ENCODE measurements at regions not wholly inside any gene's neighbourhood (a gene's known extent, or its start where the extent isn't known, plus 50 kb on each side); places are given as distances from the start of the nearest gene placed in this dataset.

- ChIA-PET POLR2A (no interaction called here), CTCF (ENCODE audit: low intra/inter-chr PET ratio, low total read pairs) (no interaction called here)
- Histone ChIP-seq H2AFZ (ENCODE audit: low read length) (no peak overlapping the region), H4K20me1 (ENCODE audit: insufficient read depth, low read length) (no peaks in the 10 kb centered on the region), H3K27me3 (ENCODE audit: control insufficient read depth in 1 of 2, insufficient read depth in 2 of 2, low read length in 2 of 2) (no peaks in the 10 kb centered on the region), H3K4me1 (ENCODE audit: insufficient read depth, low read length) (peaks cover 28% of the 10 kb centered on the region), H3K4me3 (replicated peaks in 1 of 3; ENCODE audit: insufficient read depth in 1 of 3, low read depth in 2 of 3, low read length in 3 of 3) (no peak overlapping the region), H3K4me2 (ENCODE audit: low read depth, low read length) (no peak overlapping the region), H3K9me3 (ENCODE audit: low read length) (no peaks in the 10 kb centered on the region), H3K79me2 (ENCODE audit: insufficient read depth, low read length) (no peaks in the 10 kb centered on the region), H3K27ac (ENCODE audit: extremely low read length, insufficient read depth, low read length) (peak overlapping the region; percentile 1), H3K9ac (ENCODE audit: insufficient read depth, low read depth, low read length) (no peak overlapping the region), H3K36me3 (replicated peaks in 1 of 2; ENCODE audit: control insufficient read depth in 1 of 2, insufficient read depth in 2 of 2, low read length in 2 of 2) (no peaks in the 10 kb centered on the region)
- no TSS peak for BruUV-seq (replicated peaks)
- intact Hi-C loops (cut with micrococcal nuclease; ENCODE audit: unreplicated experiment) (no loop called here), in situ Hi-C loops (cut with HindIII; ENCODE audit: extremely low pct_ligation_motif_present, low pct_unique_long_range_greater_than_20kb) (no loop called here)
- 17% methylated on average over 2 of the region's 2 CpGs for WGBS (ENCODE audit: low lambda C conversion rate)
- no peak for FAIRE-seq
- ATAC-seq, result peak; percentile 57
- peak; percentile 40 for DNase-seq (ENCODE audit: low spot score)
- no peak for TF ChIP-seq PHF5A (CRISPR knock-in tag; IDR thresholded peaks at IDR 0.05; ENCODE audit: low read depth, unreplicated experiment)
- TF ChIP-seq TAF15 (IDR thresholded peaks at IDR 0.05; ENCODE audit: low read depth, low read length, poor library complexity, severe bottlenecking), result no peak
- TF ChIP-seq FOSL2 (CRISPR knock-in tag; IDR thresholded peaks at IDR 0.05), result no peak
- no peak for TF ChIP-seq CENPT (CRISPR knock-in tag; IDR thresholded peaks at IDR 0.05; ENCODE audit: low read depth)
- no peak for TF ChIP-seq ZXDC (CRISPR knock-in tag; IDR thresholded peaks at IDR 0.05)
- TF ChIP-seq ZNF354B (CRISPR knock-in tag; IDR thresholded peaks at IDR 0.05), result no peak
- TF ChIP-seq ZIK1 (CRISPR knock-in tag; IDR thresholded peaks at IDR 0.05; ENCODE audit: borderline replicate concordance, low read depth), result no peak
- TF ChIP-seq ZNF780A (CRISPR knock-in tag; IDR thresholded peaks at IDR 0.05), result no peak
- TF ChIP-seq SMC3 (IDR thresholded peaks at IDR 0.05; ENCODE audit: low read length), result no peak
- no peak for TF ChIP-seq KLF6 (CRISPR knock-in tag; IDR thresholded peaks at IDR 0.05)
- TF ChIP-seq ZSCAN30 (CRISPR knock-in tag; IDR thresholded peaks at IDR 0.05), result no peak
- 0 out of 2 replicates have a peak, but pooled peaks have one; percentile 8 for TF ChIP-seq NR2F6 (IDR thresholded peaks at IDR 0.05)
- TF ChIP-seq NR2F6 (CRISPR knock-in tag; IDR thresholded peaks at IDR 0.05), result no peak
- TF ChIP-seq IKZF4 (CRISPR knock-in tag; IDR thresholded peaks at IDR 0.05; ENCODE audit: borderline replicate concordance, low read depth, not compliant biosample characterization), result no peak
- no peak for TF ChIP-seq ZNF441 (CRISPR knock-in tag; IDR thresholded peaks at IDR 0.05; ENCODE audit: borderline replicate concordance)
- TF ChIP-seq CREB1 (IDR thresholded peaks at IDR 0.05), result no peak
- TF ChIP-seq CREB1 (CRISPR knock-in tag; IDR thresholded peaks at IDR 0.05), result peak; percentile 7; the same call in 1 of the 2 replicates
- no peak for TF ChIP-seq ZNF782 (CRISPR knock-in tag; IDR thresholded peaks at IDR 0.05; ENCODE audit: borderline replicate concordance)
- TF ChIP-seq FOXP1 (IDR thresholded peaks at IDR 0.05), result no peak
- peak; percentile 27; the same call in 1 of the 2 replicates for TF ChIP-seq FOXP1 (CRISPR knock-in tag; IDR thresholded peaks at IDR 0.05)
- TF ChIP-seq, protein P1, sequence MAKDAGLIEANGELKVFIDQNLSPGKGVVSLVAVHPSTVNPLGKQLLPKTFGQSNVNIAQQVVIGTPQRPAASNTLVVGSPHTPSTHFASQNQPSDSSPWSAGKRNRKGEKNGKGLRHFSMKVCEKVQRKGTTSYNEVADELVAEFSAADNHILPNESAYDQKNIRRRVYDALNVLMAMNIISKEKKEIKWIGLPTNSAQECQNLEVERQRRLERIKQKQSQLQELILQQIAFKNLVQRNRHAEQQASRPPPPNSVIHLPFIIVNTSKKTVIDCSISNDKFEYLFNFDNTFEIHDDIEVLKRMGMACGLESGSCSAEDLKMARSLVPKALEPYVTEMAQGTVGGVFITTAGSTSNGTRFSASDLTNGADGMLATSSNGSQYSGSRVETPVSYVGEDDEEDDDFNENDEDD (CRISPR knock-in tag; IDR thresholded peaks at IDR 0.05; ENCODE audit: borderline replicate concordance), result no peak
- TF ChIP-seq GATAD2A (CRISPR knock-in tag; IDR thresholded peaks at IDR 0.05), result peak; percentile 57; the same call in 1 of the 2 replicates
- TF ChIP-seq POGK (CRISPR knock-in tag; conservative IDR thresholded peaks at IDR 0.05), result no peak
Observed at GRCh38 chr6:48041894-48042293, 69.1 kb downstream of the PTCHD4 start.
